GM13977 (cell line): ENCODE measurements at regions not wholly inside any gene's neighbourhood (a gene's known extent, or its start where the extent isn't known, plus 50 kb on each side); places are given as distances from the start of the nearest gene placed in this dataset.

Experiments
- DNase-seq: peaks from one replicate; pipeline ENCODE4 v3.0.0; 2012; ENCODE audit warnings: low spot score
- in situ Hi-C: fragments of 300-500 bp; cut with MboI; formaldehyde crosslinking; loops from one replicate; pipeline ENCODE4 v1.12.0; 2022; ENCODE audit warnings: low sequenced_read_pairs, low pct_unique_long_range_greater_than_20kb, mixed read lengths, inconsistent platforms; ENCODE audit not compliant: unreplicated experiment
- TF ChIP-seq, protein P1 (sequence below): IDR thresholded peaks from 2 replicates; pipeline ENCODE4 v1.5.1; 2012; ENCODE audit warnings: mild to moderate bottlenecking, control low read depth; ENCODE audit not compliant: insufficient read depth; ENCODE audit errors: extremely low read depth, missing control alignments

DNA sequence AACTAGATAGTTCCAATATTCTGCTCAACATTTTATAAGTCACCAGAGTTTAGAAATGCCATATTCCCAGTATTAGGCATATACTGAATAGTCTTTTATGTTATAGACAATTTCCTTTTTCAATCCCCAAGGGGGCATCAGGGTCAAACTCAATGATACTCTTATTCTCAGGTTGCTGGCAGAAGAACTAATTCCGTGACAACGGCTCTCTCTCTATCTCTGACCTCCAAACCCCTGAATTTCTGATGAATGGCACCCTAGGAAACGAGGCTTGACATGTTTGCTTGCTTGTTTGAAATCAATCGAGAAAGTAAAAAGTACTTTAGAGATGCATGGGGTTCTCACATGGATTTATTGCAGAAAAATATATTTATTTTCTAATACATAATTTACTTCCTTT is 160.1 kb downstream of the CASP12 start:
- TF ChIP-seq, protein P1, sequence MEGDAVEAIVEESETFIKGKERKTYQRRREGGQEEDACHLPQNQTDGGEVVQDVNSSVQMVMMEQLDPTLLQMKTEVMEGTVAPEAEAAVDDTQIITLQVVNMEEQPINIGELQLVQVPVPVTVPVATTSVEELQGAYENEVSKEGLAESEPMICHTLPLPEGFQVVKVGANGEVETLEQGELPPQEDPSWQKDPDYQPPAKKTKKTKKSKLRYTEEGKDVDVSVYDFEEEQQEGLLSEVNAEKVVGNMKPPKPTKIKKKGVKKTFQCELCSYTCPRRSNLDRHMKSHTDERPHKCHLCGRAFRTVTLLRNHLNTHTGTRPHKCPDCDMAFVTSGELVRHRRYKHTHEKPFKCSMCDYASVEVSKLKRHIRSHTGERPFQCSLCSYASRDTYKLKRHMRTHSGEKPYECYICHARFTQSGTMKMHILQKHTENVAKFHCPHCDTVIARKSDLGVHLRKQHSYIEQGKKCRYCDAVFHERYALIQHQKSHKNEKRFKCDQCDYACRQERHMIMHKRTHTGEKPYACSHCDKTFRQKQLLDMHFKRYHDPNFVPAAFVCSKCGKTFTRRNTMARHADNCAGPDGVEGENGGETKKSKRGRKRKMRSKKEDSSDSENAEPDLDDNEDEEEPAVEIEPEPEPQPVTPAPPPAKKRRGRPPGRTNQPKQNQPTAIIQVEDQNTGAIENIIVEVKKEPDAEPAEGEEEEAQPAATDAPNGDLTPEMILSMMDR, result no peak
- in situ Hi-C loops, result no loop called here
- DNase-seq, result no peak

DNA sequence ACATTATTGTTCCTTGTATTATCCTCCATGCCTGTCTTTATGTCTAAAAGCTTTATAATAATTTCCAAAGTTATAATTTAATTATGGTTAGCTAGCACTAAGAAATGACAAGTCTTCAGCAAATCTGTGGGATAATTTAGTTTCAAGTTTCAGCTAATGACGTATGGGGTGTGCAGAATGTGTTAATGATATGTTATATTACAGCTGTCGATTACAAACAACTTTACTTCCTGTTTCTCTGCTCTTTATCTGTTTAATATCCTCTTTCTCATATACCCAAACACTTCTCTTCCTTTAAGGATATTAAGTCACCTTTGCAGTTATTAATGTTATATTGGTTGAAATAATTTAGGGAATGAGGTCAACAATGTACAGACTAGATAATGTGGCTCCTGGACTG is 161.8 kb downstream of the CASP12 start:
- in situ Hi-C loops, result no loop called here
- DNase-seq, result no peak
- TF ChIP-seq, protein P1, result no peak

- TF ChIP-seq, protein P1, result no peak
- in situ Hi-C loops, result no loop called here
- DNase-seq, result no peak
Measured at GRCh38 chr11:104734998-104735397, 163.3 kb downstream of the CASP12 start.

- TF ChIP-seq, protein P1, result no peak
- in situ Hi-C loops, result no loop called here
- DNase-seq, result no peak
Measured at GRCh38 chr11:104731890-104732289, 166.4 kb downstream of the CASP12 start.

DNA sequence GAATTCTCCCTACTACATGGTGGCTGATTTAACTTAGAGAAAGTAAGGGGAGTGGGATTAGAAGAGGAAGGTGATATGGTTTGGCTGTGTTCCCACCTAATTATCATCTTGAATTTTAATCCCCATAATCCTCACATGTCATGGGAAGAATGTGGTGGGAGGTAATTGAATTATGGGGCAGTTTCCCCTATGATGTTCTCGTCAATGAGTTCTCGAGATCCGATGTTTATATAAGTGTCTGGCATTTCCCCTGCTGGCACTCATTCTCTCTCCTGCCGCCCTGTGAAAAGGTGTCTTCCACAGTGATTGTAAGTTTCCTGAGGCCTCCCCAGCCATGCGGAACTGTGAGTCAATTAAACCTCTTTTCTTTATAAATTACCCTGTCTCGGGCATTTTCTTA is 169.3 kb downstream of the CASP12 start:
- in situ Hi-C loops, result no loop called here
- TF ChIP-seq, protein P1, result no peak
- no peak for DNase-seq

- in situ Hi-C loops, result no loop called here
- TF ChIP-seq, protein P1, result no peak
- no peak for DNase-seq
Measured at GRCh38 chr11:104727768-104728167, 170.5 kb downstream of the CASP12 start.

DNA sequence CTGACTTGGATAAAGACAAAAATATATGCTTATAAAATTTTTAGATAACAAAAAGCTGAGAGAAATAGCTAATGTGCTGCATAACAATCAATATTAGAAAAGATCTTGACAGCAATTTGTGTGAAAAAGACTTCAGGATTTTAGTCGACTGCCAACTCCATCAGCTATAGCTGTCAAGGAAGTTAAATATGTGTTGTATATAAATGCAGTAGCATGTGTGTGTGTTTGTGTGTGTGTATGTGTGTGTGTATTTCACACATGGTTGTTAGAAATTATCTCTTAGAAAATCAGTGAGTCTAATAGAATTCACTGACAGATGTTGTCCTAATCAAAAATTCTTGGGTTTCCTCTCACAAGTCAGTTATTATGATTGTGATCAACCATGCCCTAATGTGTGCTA is 171.2 kb downstream of the CASP12 start:
- in situ Hi-C loops, result no loop called here
- TF ChIP-seq, protein P1, result no peak
- no peak for DNase-seq
